HepG2 (cell line): ENCODE measurements at regions not wholly inside any gene's neighbourhood (a gene's known extent, or its start where the extent isn't known, plus 50 kb on each side); places are given as distances from the start of the nearest gene placed in this dataset.

Experiments
- ATAC-seq: fragments of 200-7000 bp; cut with Tn5 transposase; 3 replicates; pipeline ENCODE4 v1.9.1; 2020; ENCODE audit warnings: mild to moderate bottlenecking, moderate library complexity
- BruUV-seq: library from RNA; stranded (reverse); fragments of 400-500 nt; replicated peaks from 2 replicates; lab custom pipeline; 2021; lab: Mats Ljungman, UMichigan
- CTCF ChIA-PET: fragments of 300-600 bp; formaldehyde crosslinking; extraction: SDS; loops from one replicate; lab custom pipeline; 2021; ENCODE audit warnings: low total read pairs, inconsistent platforms, low intra/inter-chr PET ratio; lab: Yijun Ruan, JAX
- POLR2A ChIA-PET: fragments of 350-600 bp; sonication (Branson Sonifier 250); formaldehyde crosslinking; loops from one replicate; lab custom pipeline; 2020; ENCODE audit warnings: antibody characterized with exemption, inconsistent platforms; lab: Yijun Ruan, JAX
- DNase-seq: peaks from one replicate; pipeline ENCODE4 v3.0.0-alpha.2; 2015; ENCODE audit warnings: low spot score
- FAIRE-seq: peaks from 3 replicates; lab custom pipeline; 2011; peaks lifted over from hg19 to GRCh38; lab: Jason Lieb, UNC
- H2AFZ ChIP-seq: one replicate; pipeline ENCODE4 v1.6.1; 2011; ENCODE audit warnings: low read length, inconsistent platforms
- H3K27ac ChIP-seq: fragments of 300-600 bp; 3 replicates; pipeline ENCODE4 v1.8.0; 2011; ENCODE audit warnings: mixed run types, mild to moderate bottlenecking, mixed read lengths, low read length, inconsistent platforms; ENCODE audit not compliant: insufficient read depth; ENCODE audit errors: extremely low read length
- H3K27me3 ChIP-seq, 2 experiments: fragments of 200-600 bp in 1 of 2; 2 replicates in 1 of 2; 3 replicates in 1 of 2; pipeline versions ENCODE4 v1.6.0 to v1.8.0; 2011; ENCODE audit warnings: low read length in 2 of 2, mild to moderate bottlenecking in 2 of 2, moderate library complexity in 2 of 2, inconsistent platforms in 1 of 2; ENCODE audit not compliant: insufficient read depth in 2 of 2, control insufficient read depth in 1 of 2
- H3K36me3 ChIP-seq, 2 experiments: fragments of 200-600 bp in 1 of 2; replicated peaks in 1 of 2; 2 replicates in 1 of 2; 3 replicates in 1 of 2; pipeline versions ENCODE4 v1.5.1 to v1.8.0; 2011; ENCODE audit warnings: low read length in 2 of 2, inconsistent platforms in 1 of 2; ENCODE audit not compliant: insufficient read depth in 2 of 2, control insufficient read depth in 1 of 2
- H3K4me1 ChIP-seq: 2 replicates; pipeline ENCODE4 v1.5.1; 2012; ENCODE audit warnings: low read length, inconsistent platforms; ENCODE audit not compliant: insufficient read depth
- H3K4me2 ChIP-seq: 2 replicates; pipeline ENCODE4 v1.6.0; 2011; ENCODE audit warnings: low read depth, low read length, inconsistent platforms
- H3K4me3 ChIP-seq, 3 experiments: fragments of 200-600 bp in 1 of 3; sonication (generic), shearing (Covaris generic) in 1 of 3; replicated peaks in 1 of 3; 2 replicates each; pipeline ENCODE4 v1.5.1; 2011 to 2016; ENCODE audit warnings: low read length in 3 of 3, inconsistent platforms in 2 of 3, low read depth in 2 of 3, mild to moderate bottlenecking in 2 of 3, control low read depth in 1 of 3, mixed read lengths in 1 of 3; ENCODE audit not compliant: insufficient read depth in 1 of 3
- H3K79me2 ChIP-seq: one replicate; pipeline ENCODE4 v1.6.1; 2011; ENCODE audit warnings: low read length, inconsistent platforms; ENCODE audit not compliant: insufficient read depth
- H3K9ac ChIP-seq: 2 replicates; pipeline ENCODE4 v1.6.0; 2011; ENCODE audit warnings: mild to moderate bottlenecking, low read depth, low read length, inconsistent platforms; ENCODE audit not compliant: insufficient read depth
- H3K9me3 ChIP-seq: 2 replicates; pipeline ENCODE4 v1.5.1; 2012; ENCODE audit warnings: mild to moderate bottlenecking, low read length
- H4K20me1 ChIP-seq: 2 replicates; pipeline ENCODE4 v1.6.0; 2011; ENCODE audit warnings: inconsistent platforms, mild to moderate bottlenecking, low read length, moderate library complexity; ENCODE audit not compliant: insufficient read depth
- ATF1 ChIP-seq: IDR thresholded peaks from 2 replicates; pipeline ENCODE4 v1.6.1; 2016; ENCODE audit warnings: mild to moderate bottlenecking, control low read depth
- CREB1 ChIP-seq, 2 experiments: fragments of 450-650 bp in 1 of 2; IDR thresholded peaks; 2 replicates each; pipeline ENCODE4 v1.6.1; 2016 to 2017; ENCODE audit warnings: control low read depth in 1 of 2, mild to moderate bottlenecking in 1 of 2, missing compliant biosample characterization in 1 of 2, missing genetic modification characterization in 1 of 2
- FOXO1 ChIP-seq: sonication (generic); formaldehyde crosslinking; IDR thresholded peaks from 2 replicates; pipeline ENCODE4 v1.4.0; 2020; ENCODE audit warnings: missing genetic modification reagents
- KAT7 ChIP-seq: IDR thresholded peaks from 2 replicates; pipeline ENCODE4 v1.6.1; 2018; ENCODE audit warnings: borderline replicate concordance, missing compliant biosample characterization
- KLF13 ChIP-seq: sonication (generic); formaldehyde crosslinking; IDR thresholded peaks from 2 replicates; pipeline ENCODE4 v1.4.0; 2020; ENCODE audit warnings: mild to moderate bottlenecking, missing genetic modification reagents
- NCOA5 ChIP-seq: sonication (generic); formaldehyde crosslinking; IDR thresholded peaks from 2 replicates; pipeline ENCODE4 v1.4.0; 2020; ENCODE audit warnings: missing genetic modification reagents
- NFKBIZ ChIP-seq: IDR thresholded peaks from 2 replicates; pipeline ENCODE4 v1.6.1; 2018; ENCODE audit warnings: missing genetic modification reagents, missing compliant biosample characterization
- NFYB ChIP-seq: sonication (generic); formaldehyde crosslinking; IDR thresholded peaks from 2 replicates; pipeline ENCODE4 v1.4.0; 2020; ENCODE audit warnings: missing genetic modification reagents
- SAP130 ChIP-seq: IDR thresholded peaks from 2 replicates; pipeline ENCODE4 v1.6.1; 2016; ENCODE audit warnings: low read depth
- ZFP36 ChIP-seq: fragments of 150-350 bp; IDR thresholded peaks from 2 replicates; pipeline ENCODE4 v1.6.1; 2018; ENCODE audit warnings: borderline replicate concordance, low read length, low read depth; ENCODE audit not compliant: partially characterized antibody
- ZIK1 ChIP-seq: sonication (generic); formaldehyde crosslinking; IDR thresholded peaks from 2 replicates; pipeline ENCODE4 v1.5.0; 2020; ENCODE audit warnings: mild to moderate bottlenecking, low read depth, missing genetic modification reagents, borderline replicate concordance
- WGBS: methylation state at CpG from one replicate; pipeline ENCODE4 v1.1.6; 2017; ENCODE audit warnings: low lambda C conversion rate; 5-methylcytosine and 5-hydroxymethylcytosine counted together
- in situ Hi-C: cut with HindIII; loops from 2 replicates; pipeline ENCODE4 v1.10.0; 2017; ENCODE audit warnings: low pct_unique_long_range_greater_than_20kb; ENCODE audit not compliant: extremely low pct_ligation_motif_present
- intact Hi-C: fragments of 100-400 bp; cut with micrococcal nuclease; formaldehyde crosslinking; loops from one replicate; pipeline ENCODE4 v1.10.0; 2022; ENCODE audit not compliant: unreplicated experiment
- TF ChIP-seq, protein P1 (sequence below): IDR thresholded peaks from 2 replicates; pipeline ENCODE4 v1.6.1; 2016; ENCODE audit warnings: low read depth, control low read depth
- TF ChIP-seq, protein P2 (sequence below): sonication (generic); formaldehyde crosslinking; IDR thresholded peaks from 2 replicates; pipeline ENCODE4 v1.4.0; 2020; ENCODE audit warnings: missing genetic modification reagents
- TF ChIP-seq, protein P3 (sequence below): sonication (generic); formaldehyde crosslinking; IDR thresholded peaks from 2 replicates; pipeline ENCODE4 v1.8.1; 2023; ENCODE audit warnings: missing genetic modification reagents, inconsistent platforms, borderline replicate concordance

DNA sequence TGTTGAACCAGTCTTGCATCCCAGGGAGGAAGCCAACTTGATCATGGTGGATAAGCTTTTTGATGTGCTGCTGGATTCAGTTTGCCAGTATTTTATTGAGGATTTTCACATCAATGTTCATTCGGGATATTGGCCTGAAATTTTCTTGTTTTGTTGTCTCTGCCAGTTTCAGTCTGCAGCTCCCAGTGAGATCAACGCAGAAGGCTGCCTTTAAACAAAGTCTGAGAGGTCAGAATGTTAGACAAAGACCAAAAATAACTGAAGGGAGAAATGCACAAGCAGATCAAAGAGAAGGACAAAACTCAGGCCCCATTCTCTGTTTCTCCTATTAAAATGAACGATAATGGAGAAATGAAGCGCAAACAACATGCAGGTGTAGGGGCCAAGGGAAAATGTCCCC lies 170.4 kb downstream of the NHLRC3 start:
- H3K4me1 ChIP-seq, result peaks cover 11% of the 10 kb centered on the region
- no peaks in the 10 kb centered on the region for H3K9me3 ChIP-seq
- no peak overlapping the region for H3K4me2 ChIP-seq
- no peak overlapping the region for H3K9ac ChIP-seq
- POLR2A ChIA-PET, result no interaction called here
- H3K27me3 ChIP-seq, result no peaks in the 10 kb centered on the region; a peak in 1 of 5 replicates
- 3% methylated on average over 4 of the region's 4 CpGs for WGBS
- DNase-seq (no peak), FAIRE-seq (no peak), ATAC-seq (no peak)
- H3K79me2 ChIP-seq, result no peaks in the 10 kb centered on the region
- in situ Hi-C loops, result no loop called here
- CTCF ChIA-PET, result no interaction called here
- TF ChIP-seq, protein P1, sequence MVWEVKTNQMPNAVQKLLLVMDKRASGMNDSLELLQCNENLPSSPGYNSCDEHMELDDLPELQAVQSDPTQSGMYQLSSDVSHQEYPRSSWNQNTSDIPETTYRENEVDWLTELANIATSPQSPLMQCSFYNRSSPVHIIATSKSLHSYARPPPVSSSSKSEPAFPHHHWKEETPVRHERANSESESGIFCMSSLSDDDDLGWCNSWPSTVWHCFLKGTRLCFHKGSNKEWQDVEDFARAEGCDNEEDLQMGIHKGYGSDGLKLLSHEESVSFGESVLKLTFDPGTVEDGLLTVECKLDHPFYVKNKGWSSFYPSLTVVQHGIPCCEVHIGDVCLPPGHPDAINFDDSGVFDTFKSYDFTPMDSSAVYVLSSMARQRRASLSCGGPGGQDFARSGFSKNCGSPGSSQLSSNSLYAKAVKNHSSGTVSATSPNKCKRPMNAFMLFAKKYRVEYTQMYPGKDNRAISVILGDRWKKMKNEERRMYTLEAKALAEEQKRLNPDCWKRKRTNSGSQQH (CRISPR knock-in tag), result no peak
- TF ChIP-seq, protein P2, sequence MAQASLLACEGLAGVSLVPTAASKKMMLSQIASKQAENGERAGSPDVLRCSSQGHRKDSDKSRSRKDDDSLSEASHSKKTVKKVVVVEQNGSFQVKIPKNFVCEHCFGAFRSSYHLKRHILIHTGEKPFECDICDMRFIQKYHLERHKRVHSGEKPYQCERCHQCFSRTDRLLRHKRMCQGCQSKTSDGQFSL (CRISPR knock-in tag), result no peak
- TF ChIP-seq NFYB (CRISPR knock-in tag) (no peak), ZFP36 (no peak), KLF13 (CRISPR knock-in tag) (no peak), ATF1 (CRISPR knock-in tag) (no peak), CREB1 (IDR thresholded peaks at IDR 0.05) (no peak), CREB1 (CRISPR knock-in tag; IDR thresholded peaks at IDR 0.05) (no peak), SAP130 (CRISPR knock-in tag) (no peak), FOXO1 (CRISPR knock-in tag) (no peak), NFKBIZ (CRISPR knock-in tag) (no peak), NCOA5 (CRISPR knock-in tag) (no peak), ZIK1 (no peak), KAT7 (CRISPR knock-in tag) (no peak)
- TF ChIP-seq, protein P3, sequence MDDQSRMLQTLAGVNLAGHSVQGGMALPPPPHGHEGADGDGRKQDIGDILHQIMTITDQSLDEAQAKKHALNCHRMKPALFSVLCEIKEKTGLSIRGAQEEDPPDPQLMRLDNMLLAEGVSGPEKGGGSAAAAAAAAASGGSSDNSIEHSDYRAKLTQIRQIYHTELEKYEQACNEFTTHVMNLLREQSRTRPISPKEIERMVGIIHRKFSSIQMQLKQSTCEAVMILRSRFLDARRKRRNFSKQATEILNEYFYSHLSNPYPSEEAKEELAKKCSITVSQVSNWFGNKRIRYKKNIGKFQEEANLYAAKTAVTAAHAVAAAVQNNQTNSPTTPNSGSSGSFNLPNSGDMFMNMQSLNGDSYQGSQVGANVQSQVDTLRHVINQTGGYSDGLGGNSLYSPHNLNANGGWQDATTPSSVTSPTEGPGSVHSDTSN (CRISPR knock-in tag), result no peak
- no peak overlapping the region for H2AFZ ChIP-seq
- BruUV-seq, result no TSS peak
- no peaks in the 10 kb centered on the region for H3K36me3 ChIP-seq
- H3K4me3 ChIP-seq, result no peak overlapping the region
- H4K20me1 ChIP-seq, result no peaks in the 10 kb centered on the region
- H3K27ac ChIP-seq, result no peak overlapping the region
- intact Hi-C loops, result no loop called here
